ENCODE measurements at regions not wholly inside any gene's neighbourhood (a gene's known extent, or its start where the extent isn't known, plus 50 kb on each side); places are given as distances from the start of the nearest gene placed in this dataset.

DNA sequence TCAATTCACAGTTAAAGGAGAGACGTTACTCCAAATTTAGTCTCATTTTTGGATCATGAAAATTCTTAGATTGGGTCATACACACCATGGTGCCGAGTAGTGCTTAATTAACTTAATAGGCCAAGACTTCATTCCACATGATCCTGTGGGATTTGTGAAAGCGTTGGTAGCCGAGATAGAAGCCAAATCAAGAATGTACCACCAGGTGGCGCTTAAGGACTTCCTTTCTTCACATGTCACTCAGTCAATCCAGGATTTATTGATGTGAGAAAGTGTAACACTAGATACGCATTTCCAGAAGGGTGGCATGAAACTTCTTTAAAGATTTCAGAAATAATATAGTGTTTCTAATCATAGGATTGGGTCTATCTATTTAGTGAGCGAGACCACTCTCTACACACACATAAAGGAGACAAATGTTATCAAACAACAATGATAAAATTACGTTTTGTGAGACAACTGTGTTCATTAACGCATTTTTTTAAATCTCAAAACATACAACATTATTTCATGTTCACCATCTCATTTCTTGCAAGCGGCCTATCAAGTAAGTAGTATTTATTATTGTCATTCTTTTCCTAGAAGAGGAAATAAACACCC, 436.1 kb downstream of the CHL1 start:
- no TSS peak for BruUV-seq (replicated peaks)
- Histone ChIP-seq H3K36me3 (ENCODE audit: control insufficient read depth, insufficient read depth, low read length) (no peaks in the 10 kb centered on the region), H3K27ac (ENCODE audit: low read length) (no peak overlapping the region), H3K9me3 (ENCODE audit: control insufficient read depth, insufficient read depth, low read depth, low read length) (no peaks in the 10 kb centered on the region), H3K27me3 (ENCODE audit: control insufficient read depth, insufficient read depth, low read length) (no peaks in the 10 kb centered on the region), H3K4me1 (ENCODE audit: control insufficient read depth, insufficient read depth, low read length) (no peaks in the 10 kb centered on the region), H3K4me3 (ENCODE audit: low read depth in 2 of 2, low read length in 2 of 2) (no peak overlapping the region)
- in situ Hi-C loops (cut with HindIII; ENCODE audit: low pct_unique_long_range_greater_than_20kb, low sequenced_read_pairs) (no loop called here), intact Hi-C loops (cut with micrococcal nuclease; ENCODE audit: unreplicated experiment) (no loop called here)
- ChIA-PET POLR2A (no interaction called here), CTCF (no interaction called here)
- TF ChIP-seq POLR2AphosphoS5 (IDR thresholded peaks at IDR 0.05; ENCODE audit: low read depth, low read length), result no peak
- TF ChIP-seq TCF7L2 (IDR thresholded peaks at IDR 0.05; ENCODE audit: low read depth, low read length), result no peak
- TF ChIP-seq, protein P1, sequence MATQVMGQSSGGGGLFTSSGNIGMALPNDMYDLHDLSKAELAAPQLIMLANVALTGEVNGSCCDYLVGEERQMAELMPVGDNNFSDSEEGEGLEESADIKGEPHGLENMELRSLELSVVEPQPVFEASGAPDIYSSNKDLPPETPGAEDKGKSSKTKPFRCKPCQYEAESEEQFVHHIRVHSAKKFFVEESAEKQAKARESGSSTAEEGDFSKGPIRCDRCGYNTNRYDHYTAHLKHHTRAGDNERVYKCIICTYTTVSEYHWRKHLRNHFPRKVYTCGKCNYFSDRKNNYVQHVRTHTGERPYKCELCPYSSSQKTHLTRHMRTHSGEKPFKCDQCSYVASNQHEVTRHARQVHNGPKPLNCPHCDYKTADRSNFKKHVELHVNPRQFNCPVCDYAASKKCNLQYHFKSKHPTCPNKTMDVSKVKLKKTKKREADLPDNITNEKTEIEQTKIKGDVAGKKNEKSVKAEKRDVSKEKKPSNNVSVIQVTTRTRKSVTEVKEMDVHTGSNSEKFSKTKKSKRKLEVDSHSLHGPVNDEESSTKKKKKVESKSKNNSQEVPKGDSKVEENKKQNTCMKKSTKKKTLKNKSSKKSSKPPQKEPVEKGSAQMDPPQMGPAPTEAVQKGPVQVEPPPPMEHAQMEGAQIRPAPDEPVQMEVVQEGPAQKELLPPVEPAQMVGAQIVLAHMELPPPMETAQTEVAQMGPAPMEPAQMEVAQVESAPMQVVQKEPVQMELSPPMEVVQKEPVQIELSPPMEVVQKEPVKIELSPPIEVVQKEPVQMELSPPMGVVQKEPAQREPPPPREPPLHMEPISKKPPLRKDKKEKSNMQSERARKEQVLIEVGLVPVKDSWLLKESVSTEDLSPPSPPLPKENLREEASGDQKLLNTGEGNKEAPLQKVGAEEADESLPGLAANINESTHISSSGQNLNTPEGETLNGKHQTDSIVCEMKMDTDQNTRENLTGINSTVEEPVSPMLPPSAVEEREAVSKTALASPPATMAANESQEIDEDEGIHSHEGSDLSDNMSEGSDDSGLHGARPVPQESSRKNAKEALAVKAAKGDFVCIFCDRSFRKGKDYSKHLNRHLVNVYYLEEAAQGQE (IDR thresholded peaks at IDR 0.05; ENCODE audit: insufficient read depth in 1 of 2, low read depth in 2 of 2, low read length in 1 of 2), result no peak
- TF ChIP-seq, protein P2, sequence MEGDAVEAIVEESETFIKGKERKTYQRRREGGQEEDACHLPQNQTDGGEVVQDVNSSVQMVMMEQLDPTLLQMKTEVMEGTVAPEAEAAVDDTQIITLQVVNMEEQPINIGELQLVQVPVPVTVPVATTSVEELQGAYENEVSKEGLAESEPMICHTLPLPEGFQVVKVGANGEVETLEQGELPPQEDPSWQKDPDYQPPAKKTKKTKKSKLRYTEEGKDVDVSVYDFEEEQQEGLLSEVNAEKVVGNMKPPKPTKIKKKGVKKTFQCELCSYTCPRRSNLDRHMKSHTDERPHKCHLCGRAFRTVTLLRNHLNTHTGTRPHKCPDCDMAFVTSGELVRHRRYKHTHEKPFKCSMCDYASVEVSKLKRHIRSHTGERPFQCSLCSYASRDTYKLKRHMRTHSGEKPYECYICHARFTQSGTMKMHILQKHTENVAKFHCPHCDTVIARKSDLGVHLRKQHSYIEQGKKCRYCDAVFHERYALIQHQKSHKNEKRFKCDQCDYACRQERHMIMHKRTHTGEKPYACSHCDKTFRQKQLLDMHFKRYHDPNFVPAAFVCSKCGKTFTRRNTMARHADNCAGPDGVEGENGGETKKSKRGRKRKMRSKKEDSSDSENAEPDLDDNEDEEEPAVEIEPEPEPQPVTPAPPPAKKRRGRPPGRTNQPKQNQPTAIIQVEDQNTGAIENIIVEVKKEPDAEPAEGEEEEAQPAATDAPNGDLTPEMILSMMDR (IDR thresholded peaks at IDR 0.05), result peak; percentile 68
- DNase-seq (ENCODE audit: low read depth, low spot score) (peak; percentile 35), ATAC-seq (no peak)

DNA sequence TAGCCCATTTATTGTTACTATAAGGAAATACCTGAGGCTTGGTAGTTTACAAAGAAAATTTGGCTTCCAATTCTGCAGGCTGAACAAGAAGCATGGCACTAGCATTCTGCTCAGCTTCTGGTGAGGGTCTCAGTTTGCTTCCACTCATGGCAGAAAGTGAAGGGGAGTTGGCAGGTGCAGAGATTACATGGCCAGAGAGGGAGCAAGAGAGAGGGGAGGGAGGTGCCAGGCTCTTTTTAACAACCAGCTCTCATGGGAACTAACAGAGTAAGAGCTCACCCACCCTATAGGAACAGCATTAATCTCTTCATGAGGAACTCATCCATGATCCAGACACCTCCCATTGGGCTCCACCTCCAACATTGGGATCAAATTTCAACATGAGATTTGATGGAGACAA, 437.9 kb downstream of the CHL1 start:
- ATAC-seq, result no peak
- Histone ChIP-seq H3K9me3 (ENCODE audit: control insufficient read depth, insufficient read depth, low read depth, low read length) (no peaks in the 10 kb centered on the region), H3K36me3 (ENCODE audit: control insufficient read depth, insufficient read depth, low read length) (no peaks in the 10 kb centered on the region), H3K27ac (ENCODE audit: low read length) (no peak overlapping the region), H3K4me1 (ENCODE audit: control insufficient read depth, insufficient read depth, low read length) (no peaks in the 10 kb centered on the region), H3K27me3 (ENCODE audit: control insufficient read depth, insufficient read depth, low read length) (no peaks in the 10 kb centered on the region), H3K4me3 (ENCODE audit: low read depth in 2 of 2, low read length in 2 of 2) (no peak overlapping the region)
- BruUV-seq (replicated peaks), result no TSS peak
- in situ Hi-C loops (cut with HindIII; ENCODE audit: low pct_unique_long_range_greater_than_20kb, low sequenced_read_pairs), result no loop called here
- intact Hi-C loops (cut with micrococcal nuclease; ENCODE audit: unreplicated experiment), result no loop called here
- DNase-seq (ENCODE audit: low read depth, low spot score), result no peak
- POLR2A ChIA-PET, result no interaction called here
- TF ChIP-seq, protein P1 (IDR thresholded peaks at IDR 0.05; ENCODE audit: insufficient read depth in 1 of 2, low read depth in 2 of 2, low read length in 1 of 2), result no peak
- no peak for TF ChIP-seq SIN3A (IDR thresholded peaks at IDR 0.05; ENCODE audit: borderline replicate concordance, insufficient read depth, low read depth, low read length)
- TF ChIP-seq POLR2AphosphoS5 (IDR thresholded peaks at IDR 0.05; ENCODE audit: low read depth, low read length), result no peak
- TF ChIP-seq TCF7L2 (IDR thresholded peaks at IDR 0.05; ENCODE audit: low read depth, low read length), result no peak
- CTCF ChIA-PET, result no interaction called here
